Activated CD4-positive, alpha-beta T cell treated with anti-CD3 and anti-CD28 coated beads for 24 hours (primary cell): ENCODE measurements at regions not wholly inside any gene's neighbourhood (a gene's known extent, or its start where the extent isn't known, plus 50 kb on each side); places are given as distances from the start of the nearest gene placed in this dataset.
"Not testable (repeated sequence)": the region's sequence is repeated elsewhere in the genome, so short reads cannot be mapped to it uniquely, and the experiment has no call there.

Source experiments
- DNase-seq, 2 donors: peaks; one replicate each; pipeline ENCODE4 v3.0.0-alpha.2; 2020; ENCODE audit warnings: low read depth in 2 of 2

DNA sequence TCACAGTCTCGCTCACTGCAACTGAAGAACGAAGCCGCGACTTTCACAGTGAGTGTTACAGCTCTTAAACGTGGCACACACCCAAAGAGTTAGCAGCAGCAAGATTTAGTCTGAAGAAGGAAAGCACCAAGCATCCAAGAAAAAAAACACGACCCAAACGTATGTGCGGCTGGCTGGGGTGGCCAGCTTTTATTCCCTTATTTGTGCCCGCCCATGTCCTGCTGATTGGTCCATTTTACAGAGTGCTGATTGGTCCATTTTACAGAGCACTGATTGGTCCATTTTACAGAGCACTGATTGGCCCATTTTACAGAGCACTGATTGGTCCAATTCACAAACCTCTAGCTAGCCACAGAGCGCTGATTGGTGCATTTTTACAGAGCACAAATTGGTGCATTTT lies 323.0 kb upstream of the ATP10A start:
- DNase-seq, result not testable (repeated sequence)

DNA sequence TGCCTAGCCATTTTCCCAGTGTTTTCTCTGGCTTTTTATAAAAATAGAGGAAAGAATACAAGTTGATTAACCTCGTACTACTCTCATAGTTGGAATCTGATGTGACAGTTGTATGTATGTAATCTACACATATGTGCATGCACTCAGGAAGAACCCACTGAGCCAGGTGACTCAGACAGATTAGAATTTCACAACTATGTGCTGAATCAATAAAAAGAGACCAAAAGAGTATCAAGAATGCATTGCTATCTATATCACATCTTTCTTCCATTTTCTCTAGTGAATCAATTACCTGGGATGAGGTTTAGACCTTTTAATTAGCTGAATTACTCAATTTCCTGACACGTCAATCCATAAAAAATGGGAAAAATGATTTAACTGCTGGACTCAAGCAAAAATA lies 319.3 kb upstream of the ATP10A start:
- DNase-seq, result no peak

DNA sequence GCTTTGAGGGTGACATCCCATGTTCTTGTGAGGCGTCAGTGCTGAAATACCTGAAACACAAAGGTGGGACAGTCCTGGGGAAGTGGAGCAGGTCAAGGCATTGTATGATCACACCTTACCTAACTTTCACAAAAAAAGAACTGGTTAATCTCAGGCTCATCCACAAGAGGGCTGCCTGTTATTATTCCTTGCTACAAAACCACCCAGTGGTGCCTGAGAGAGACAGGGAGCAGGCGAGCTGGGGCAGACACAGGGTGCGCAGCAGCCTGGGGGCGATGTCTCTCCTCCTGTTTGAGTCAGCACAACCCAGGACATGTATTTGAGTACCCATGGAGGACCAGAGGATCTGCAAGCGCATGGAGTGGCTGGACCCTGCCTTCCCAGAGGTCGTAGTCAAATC lies 316.8 kb upstream of the ATP10A start:
- DNase-seq, result no peak

DNA sequence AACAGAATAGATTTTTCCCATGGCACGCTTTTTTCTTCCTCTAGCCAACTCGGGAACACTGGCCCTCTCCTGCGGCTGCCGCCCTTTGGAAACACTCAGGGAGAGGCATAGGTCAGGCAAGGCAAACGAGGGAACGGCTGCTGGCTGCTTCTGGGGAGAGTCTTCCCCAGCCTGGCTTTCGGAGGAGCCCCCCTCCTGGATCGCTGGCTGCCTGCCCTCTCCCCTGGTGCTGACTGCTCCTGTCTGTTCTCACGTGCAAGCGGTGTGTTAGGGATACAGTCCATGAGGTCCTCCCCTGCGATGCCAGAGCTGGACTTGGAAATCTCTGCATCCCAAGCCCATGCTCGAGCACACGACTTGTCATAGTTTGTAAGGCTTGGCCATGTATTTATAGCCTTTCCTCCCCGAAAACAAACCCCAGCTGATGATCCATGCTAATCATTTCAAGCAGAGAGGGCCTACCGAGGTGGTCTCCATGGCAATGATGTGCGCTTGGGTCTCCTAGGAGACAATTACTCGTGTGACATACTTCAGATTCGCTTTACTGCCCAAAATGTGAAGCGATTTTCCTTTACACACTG lies 315.6 kb upstream of the ATP10A start:
- DNase-seq, result no peak

DNA sequence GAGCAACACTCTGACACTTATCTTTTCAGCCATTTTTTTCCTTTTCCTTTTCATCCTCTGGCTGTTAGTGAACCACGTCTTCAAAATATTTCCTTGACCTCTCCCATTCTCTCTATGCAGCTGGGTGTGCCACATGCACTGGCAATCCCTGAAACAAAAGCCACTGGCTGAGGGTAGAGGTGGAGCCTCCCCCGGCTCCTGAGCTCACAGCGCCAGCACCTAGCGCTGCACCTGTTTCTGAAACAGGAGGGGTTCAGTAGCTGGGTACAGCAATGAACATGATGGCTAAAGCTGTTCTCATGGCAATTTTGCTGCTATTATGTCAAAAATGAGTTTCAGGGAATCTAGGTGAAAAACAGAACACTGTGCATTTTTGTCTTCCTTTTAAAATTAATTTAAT lies 314.7 kb upstream of the ATP10A start:
- DNase-seq, result no peak

DNA sequence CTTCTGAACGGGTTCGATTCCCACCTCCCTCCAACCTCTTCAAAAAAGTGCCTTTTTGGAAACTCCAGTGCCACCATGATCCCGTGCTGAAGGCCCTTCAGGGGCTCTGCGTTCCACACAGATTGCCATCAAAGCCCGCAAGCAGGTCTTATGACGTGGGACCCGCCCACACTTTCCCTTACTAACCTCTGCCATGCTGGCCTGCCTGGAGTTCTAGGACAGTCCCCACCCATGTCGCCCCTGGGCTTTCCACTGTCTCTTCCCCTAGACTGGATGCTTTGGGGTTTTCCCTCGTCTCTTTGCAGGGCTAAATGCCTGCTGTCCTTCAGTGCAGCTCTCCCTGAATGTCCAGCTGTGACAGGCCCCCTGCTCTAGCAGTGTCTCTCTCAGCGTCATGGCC lies 313.7 kb upstream of the ATP10A start:
- DNase-seq, result no peak

DNA sequence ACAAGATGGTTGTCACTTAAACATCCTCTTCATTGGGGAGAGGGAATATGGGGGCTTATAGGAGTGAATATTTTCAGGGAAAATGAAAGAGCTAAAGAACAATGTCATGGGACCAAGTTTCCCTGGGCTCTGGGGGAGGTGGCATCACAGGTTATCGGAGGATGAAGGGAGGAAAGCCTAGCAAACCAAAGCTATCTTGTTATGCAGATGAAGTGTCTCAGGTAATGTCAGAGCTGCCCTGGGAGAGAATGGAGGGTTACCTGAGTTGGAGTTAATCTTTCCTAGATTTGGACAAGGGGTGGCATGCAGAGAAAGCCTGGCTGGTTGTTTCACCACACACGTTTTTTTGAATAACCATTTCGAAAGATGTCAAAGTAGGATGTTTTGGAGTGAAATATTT lies 308.1 kb upstream of the ATP10A start:
- no peak for DNase-seq

DNA sequence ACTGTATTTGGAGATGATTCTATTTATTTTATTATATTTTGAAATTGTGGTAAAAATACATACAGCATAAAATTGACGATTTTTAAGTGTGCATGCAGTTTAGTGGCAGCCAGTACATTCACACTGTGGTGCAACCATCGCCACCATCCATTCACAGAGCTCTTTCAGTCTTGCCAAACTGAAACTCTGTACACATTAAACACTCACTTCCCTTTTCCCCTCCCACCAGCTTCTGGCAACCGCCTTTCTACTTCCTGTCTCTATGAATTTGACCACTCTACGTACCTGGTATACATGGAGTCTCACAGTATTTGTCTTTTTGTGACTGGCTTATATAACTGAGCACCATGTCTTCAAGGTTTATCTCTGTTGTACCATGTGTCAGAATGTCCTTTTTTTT lies 303.3 kb upstream of the ATP10A start:
- no peak for DNase-seq

DNA sequence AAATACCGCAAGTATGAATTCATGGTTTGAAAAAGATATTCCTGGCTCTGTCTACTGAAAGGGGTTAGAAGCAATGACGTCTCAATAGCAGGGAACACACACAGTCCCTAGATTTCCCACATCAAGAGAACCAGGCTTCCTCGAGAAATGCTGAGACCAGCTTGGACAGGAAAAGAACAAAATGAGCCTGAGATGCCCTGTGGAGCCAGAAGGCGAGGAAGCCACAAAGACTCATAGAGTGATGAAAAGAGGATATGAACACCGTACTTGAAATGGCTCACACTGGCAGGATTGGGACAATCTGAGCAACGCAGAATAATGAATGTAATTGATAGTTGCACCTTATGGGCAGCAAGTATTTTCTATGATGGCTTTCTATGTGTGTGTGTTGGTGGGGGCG lies 302.4 kb upstream of the ATP10A start:
- DNase-seq, result no peak

DNA sequence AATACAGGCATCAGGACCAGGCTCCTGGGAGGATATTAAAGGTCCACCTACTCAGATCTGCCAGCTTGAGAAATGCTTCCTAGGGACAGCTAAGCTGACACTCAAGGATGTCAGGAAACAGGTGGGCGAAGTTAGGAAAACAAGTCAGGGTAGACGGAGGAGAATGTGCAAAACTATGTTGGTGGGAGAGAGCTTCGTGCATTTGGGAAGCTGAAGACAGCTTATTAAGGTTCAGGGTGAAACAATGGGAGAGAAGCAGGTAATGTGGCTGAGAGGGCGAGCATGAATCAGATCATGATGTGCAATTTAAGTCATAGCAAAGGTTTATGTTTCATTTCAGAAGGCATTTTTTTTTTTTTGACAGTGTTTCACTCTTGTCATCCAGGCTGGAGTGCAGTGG lies 297.2 kb upstream of the ATP10A start:
- DNase-seq, result no peak

DNA sequence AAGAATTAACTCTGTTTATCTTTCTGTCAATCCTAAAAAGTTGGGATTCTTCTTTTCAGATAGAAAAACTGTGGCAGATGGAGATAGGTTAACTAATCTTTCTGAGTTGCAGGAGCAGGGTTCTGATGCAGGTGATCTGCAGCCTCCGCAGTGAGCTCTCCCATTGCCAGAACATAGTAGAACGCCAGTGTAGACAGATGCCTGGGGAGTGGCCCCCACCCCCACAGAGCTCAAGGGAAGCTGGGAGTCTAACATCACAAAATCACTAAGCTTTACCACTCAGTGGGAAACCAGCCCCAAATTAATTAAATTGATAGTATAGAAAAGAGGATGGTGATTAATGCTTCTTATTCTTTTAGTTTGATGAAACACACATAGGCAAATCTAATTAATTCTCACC lies 295.0 kb upstream of the ATP10A start:
- no peak for DNase-seq

DNA sequence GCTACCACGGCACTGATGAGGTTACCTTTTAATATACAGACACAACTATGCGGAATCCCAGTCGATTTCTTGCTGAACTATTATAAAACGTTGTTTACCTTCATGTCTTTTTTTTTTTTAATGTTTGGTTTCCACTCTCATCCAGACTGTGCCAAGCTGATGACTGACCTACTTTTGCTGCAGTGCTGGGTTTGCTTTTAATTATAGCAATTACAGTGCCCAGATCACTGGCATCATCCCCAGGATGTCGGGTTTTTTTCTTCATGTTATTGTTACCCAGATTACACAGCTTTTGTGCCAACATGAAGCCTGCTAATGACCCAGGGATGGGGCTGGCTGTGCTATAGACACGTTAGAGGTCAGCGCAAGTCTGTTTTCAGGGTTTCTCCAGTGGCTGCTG lies 294.0 kb upstream of the ATP10A start:
- DNase-seq, result no peak

DNA sequence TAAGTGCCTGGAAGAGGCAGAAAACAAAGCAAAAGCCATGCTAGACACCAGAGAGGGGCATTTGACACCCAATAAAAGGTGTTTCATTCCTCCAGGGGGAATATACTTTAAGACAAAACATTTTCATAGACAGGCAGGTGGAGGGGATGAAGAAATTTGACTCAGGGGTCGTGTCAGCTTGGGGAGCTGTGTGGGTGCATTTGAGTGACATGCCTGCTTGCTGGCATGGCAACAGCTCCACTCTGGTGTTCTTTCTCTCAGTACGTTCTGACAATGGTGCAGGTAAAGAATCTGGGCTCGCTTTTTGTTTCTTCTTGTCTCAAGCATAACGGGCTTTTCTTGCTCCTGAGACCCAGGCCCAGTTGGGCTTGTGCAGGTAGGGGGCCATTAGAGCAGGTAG lies 292.9 kb upstream of the ATP10A start:
- no peak for DNase-seq

DNA sequence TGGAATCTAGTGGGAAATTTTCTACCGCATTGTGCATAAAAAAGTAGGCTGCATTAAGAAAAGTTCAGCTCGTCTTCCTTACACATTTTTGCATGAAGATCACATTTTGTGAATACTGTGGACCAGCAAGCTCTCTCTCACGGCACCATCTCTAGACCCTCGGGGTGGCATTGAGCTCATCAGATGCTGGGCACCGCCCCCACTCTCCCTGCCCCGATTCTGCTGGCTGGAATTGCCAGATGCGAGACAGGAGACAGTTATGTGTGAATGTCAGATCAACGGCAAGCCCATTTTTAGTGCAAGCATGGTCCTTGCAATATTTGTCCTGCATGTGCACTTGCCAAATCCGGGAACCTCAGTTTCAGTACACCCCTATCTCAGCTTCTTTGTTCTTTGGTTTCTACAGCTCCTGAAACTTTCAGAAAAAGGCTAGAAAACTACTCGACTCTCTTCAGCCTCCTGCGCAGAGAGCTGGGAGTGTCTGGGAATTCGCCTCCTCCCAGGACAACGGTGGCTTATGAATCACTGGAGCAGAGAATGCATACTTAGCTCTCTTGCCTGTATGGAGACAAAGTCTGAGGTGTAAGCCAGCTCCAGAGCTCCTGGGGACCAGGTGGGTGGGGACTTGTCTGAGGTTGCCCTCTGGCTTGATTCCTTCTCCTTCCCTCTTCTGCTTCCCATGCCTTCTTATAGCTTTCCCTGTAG lies 285.2 kb upstream of the ATP10A start:
- no peak for DNase-seq

DNA sequence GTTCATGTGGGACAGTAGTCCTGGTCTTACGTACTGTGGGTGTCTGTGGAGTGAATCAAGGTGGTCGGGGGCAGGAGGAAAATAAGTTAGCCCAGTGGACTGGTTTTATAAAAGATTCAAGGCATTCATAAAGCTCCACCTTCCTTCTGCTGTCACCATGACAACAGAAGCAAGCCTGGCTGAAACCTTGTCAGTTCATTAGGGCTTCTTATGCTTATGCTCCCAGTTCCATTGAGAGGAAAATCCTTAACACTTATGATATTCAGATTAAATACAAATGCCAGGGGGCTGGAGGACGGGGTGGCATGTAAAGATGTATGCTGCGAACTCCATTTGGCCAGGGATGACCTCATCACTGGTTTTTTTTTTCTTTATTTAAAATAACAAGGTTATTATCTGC lies 283.1 kb upstream of the ATP10A start:
- no peak for DNase-seq

DNA sequence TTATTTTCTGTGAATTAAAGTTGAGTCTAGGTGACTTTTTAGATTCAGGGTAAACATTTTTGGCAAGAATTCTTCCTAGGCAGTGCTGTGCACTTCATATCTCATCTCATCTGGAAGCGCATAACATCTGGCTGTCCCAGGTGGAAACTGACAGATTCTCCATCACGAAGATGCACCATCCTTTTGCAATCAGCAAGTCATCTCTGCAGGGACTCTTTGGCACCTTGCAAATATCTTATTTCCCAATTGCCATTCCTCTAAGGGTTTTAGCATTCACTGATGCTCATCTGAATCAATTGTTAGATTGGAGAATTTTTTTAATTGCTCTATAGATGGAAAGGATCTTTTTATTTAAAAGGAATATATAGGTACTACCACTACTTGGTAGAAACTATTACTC lies 282.7 kb upstream of the ATP10A start:
- DNase-seq, result no peak

DNA sequence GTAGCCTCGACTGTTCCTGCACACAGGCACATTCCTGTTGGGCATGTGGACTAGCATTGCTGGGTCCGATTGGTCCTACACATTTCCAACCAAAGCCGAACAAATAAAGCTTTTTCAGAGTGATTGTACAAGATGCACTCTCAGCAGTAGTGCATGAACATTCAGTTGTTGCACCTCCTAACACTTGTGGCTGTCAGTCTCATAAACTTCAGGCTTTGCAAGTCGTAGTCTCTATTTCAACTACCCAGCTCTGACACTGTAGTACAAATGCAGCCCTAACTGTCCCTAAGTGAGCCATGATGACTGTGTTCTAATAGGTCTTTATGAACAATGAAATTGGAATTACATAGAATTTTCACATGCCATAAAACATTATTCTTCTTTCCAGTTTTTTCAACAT lies 281.7 kb upstream of the ATP10A start:
- DNase-seq, result no peak

DNA sequence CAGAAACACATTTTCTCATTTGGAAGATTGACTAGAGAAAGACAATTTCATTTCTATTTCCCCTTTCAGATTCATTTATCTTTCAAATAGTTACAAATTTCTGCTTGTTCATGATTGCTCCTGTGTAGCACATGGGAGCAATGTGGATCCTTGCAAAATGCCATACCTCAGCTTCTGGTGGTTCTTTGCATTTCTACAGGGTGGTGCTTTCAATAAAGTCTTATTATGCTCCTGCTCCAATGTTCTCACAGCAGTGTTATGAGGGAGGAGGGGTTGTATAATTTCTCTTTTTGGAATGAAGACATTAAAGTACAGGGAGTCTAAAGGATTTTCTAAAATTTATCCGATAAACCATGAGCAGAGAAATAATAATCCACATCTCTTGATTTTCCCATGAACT lies 280.1 kb upstream of the ATP10A start:
- DNase-seq, result no peak

DNA sequence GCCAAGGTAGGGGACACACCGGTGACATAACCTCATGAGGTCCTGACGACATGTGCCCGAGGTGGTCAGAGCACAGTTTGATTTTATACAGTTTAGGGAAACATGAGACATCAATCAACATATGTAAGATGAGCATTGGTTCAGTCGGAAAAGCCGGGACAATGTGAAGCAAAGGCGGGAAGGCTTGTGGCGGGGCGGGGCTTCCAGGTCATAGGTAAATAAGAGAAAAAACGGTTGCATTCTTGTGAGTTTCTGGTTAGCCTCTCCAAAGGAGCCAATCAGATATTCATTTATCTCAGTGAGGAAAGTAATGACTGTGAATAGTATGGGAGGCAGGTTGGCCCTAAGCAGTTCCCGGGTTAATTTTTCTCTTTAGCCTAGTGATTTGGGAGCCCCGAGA lies 271.7 kb upstream of the ATP10A start:
- no peak for DNase-seq

DNA sequence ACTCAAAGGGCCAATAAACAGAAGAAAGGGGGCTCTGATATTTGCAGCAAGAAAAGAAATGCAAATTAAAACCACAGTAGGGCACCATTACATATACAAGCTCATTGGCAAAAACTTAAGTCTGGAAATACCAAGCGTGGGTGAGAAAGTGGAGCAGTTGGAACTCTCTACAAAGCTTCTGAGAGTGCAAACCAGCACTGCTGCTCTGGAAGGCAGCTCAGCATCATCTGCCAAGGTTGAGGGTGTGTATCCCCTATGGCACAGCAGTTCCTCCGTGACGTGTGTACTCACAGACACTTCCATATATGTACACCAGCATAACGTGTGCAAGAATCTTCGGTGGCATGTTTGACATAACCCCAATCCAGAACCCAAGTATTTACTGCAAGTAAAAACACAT lies 271.0 kb upstream of the ATP10A start:
- no peak for DNase-seq

DNA sequence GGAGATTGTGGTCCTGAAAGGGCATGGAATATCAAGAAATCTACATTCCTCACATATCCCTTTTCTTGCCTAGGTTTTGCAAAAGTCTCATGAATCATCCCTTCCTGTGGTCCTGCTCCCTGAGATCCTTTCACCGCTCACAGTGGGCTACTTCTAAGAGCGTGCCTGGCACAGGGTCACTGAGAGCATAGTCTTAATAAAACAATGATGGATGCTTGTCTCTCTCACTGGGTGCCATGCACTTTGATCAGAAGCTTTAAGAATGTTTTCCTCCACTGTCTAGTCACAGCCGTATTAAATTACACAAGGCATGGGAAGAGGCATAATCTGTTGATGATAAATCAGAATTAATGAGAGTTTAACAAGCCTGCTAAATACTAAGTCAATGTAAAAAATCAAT lies 269.7 kb upstream of the ATP10A start:
- no peak for DNase-seq

DNA sequence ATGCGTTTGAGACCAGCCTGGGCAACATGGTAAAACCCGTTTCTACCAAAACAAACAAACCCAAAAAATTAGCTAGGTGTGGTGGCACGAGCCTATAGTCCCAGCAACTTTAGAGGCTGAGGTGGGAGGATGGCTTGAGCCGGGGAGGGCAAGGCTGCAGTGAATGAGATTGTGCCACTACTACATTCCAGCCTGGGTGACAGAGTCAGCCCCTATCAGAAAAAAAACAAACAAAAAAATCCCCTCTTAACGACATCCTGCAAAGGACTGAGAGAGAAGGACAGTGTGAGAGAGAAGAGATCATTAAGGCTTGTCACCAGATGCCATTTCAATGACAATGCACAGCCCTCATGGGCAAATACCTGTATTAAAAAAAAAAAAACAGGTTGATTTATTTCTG lies 266.7 kb upstream of the ATP10A start:
- DNase-seq, result no peak

DNA sequence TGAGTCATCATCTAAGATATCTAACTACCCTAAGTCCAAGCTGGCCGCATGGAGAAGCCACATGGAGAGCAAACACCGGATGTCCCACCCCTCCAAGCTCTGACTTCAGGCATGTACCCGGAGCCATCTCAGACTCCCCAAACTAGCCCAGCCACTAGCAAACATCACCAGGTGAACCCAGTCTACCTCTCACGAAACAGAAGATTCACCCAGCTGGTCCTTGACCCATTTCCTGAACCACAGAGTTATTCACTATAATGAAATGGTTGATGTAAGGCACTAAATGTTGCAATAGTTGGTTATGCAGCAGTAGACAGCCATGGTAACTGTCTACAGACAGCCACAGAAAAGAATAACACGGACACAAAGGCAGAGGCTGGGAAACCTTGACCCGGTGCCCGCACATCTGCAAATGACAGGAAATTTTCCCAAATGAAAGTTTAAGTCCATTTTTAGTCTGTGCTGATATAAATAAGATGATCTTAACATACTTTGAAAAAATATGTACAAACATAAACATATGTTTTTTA lies 265.5 kb upstream of the ATP10A start:
- no peak for DNase-seq

DNA sequence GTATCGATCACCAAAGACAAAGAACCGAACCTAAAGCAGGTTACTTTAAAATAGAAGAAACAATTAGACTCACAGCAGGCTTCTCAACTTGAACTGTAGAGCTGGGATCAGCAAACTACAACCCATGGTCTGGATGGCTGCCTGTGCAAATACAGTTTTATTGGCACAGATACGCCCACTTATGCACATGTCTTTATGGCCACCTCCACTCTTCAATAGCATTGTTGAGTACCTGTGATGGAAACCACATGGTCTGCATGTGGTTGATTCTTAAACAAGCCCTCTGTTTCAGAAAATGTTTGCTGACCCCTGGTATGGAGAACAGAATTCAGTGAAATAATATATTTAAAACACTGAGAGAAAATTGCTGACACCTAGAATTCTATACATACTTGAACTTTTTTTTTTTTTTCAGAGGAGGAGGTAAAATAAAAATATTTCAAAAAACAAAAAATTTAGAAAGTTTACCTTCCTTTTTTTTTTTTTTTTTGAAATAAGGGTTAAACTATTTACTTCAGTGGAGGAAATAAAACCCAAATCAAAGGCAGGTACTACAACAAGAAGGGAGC lies 263.8 kb upstream of the ATP10A start:
- DNase-seq, result no peak
